Osteocyte (in vitro differentiated cells): ENCODE measurements at regions not wholly inside any gene's neighbourhood (a gene's known extent, or its start where the extent isn't known, plus 50 kb on each side); places are given as distances from the start of the nearest gene placed in this dataset.

Source experiments
- DNase-seq: peaks from one replicate; pipeline ENCODE4 v3.0.0; 2021; ENCODE audit warnings: mixed read lengths; ENCODE audit not compliant: unreplicated experiment; ENCODE audit errors: extremely low spot score
- H3K27ac Mint-ChIP-seq: one replicate; pipeline ENCODE4 v1.8.0; 2021; ENCODE audit warnings: mild to moderate bottlenecking, mixed read lengths; ENCODE audit not compliant: unreplicated experiment
- H3K27me3 Mint-ChIP-seq: one replicate; pipeline ENCODE4 v1.8.0; 2021; ENCODE audit warnings: mixed read lengths; ENCODE audit not compliant: unreplicated experiment
- H3K36me3 Mint-ChIP-seq: one replicate; pipeline ENCODE4 v1.8.0; 2021; ENCODE audit warnings: mixed read lengths; ENCODE audit not compliant: unreplicated experiment
- H3K4me1 Mint-ChIP-seq: one replicate; pipeline ENCODE4 v1.8.0; 2021; ENCODE audit warnings: mixed read lengths; ENCODE audit not compliant: unreplicated experiment
- H3K4me3 Mint-ChIP-seq: one replicate; pipeline ENCODE4 v1.8.0; 2021; ENCODE audit warnings: mild to moderate bottlenecking, moderate library complexity, mixed read lengths; ENCODE audit not compliant: unreplicated experiment
- H3K9me3 Mint-ChIP-seq: one replicate; pipeline ENCODE4 v1.8.0; 2021; ENCODE audit warnings: mixed read lengths; ENCODE audit not compliant: unreplicated experiment
- TF ChIP-seq, protein P1 (sequence below): fragments of 200-600 bp; sonication (generic); IDR thresholded peaks from 2 replicates; pipeline ENCODE4 v1.5.0; 2021; ENCODE audit warnings: antibody characterized with exemption, mild to moderate bottlenecking, moderate library complexity

DNA sequence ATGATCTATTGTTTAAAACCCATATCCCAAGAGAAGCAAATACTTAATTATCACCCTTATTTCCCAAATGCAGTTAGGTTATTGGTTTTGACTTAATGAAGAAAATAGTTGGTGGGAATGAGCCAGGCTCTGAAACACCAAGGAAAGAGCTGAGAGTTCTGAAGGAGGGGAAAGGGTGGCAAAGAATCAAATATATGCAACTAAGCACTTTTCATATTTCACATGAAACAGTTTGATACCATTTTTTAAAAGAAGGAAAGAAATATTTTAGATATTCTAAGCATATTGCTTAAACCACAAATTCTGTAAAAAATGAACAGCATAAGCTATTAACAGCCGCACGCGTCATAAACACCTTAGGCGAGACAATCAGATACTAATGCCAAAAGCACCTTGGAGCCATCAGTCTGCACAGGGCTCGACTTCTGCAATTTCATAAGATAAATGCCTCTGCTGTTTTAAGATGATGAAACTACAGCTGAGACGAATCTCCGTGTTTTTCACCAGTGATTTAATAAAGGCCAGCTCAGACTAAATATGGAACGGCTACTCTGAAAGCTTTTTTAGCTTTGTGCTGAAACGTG lies 371.7 kb downstream of the EN1 start:
- H3K9me3 Mint-ChIP-seq, result no peaks in the 10 kb centered on the region

DNA sequence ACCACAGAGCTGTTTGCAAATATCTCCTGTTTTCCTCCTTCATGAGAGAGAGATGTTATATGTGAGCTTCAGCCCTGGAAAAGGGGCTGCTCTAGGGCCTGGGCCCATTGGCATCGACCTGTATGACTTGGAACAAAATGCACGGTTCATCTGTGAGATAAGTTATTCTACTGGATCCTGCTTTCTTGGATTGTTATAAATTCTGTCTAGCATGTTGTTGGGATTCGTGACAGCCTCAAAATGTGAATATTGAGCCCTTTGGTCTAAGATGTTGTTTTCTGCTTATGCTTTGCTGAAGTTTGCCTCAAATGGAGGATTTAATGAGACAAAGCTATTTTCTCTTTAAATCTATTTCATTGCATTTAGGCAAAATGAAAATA lies 372.9 kb downstream of the EN1 start:
- H3K27ac Mint-ChIP-seq, result no peak overlapping the region
- TF ChIP-seq, protein P1, sequence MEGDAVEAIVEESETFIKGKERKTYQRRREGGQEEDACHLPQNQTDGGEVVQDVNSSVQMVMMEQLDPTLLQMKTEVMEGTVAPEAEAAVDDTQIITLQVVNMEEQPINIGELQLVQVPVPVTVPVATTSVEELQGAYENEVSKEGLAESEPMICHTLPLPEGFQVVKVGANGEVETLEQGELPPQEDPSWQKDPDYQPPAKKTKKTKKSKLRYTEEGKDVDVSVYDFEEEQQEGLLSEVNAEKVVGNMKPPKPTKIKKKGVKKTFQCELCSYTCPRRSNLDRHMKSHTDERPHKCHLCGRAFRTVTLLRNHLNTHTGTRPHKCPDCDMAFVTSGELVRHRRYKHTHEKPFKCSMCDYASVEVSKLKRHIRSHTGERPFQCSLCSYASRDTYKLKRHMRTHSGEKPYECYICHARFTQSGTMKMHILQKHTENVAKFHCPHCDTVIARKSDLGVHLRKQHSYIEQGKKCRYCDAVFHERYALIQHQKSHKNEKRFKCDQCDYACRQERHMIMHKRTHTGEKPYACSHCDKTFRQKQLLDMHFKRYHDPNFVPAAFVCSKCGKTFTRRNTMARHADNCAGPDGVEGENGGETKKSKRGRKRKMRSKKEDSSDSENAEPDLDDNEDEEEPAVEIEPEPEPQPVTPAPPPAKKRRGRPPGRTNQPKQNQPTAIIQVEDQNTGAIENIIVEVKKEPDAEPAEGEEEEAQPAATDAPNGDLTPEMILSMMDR, result no peak
- no peaks in the 10 kb centered on the region for H3K9me3 Mint-ChIP-seq
- H3K36me3 Mint-ChIP-seq, result no peaks in the 10 kb centered on the region
- H3K27me3 Mint-ChIP-seq, result no peaks in the 10 kb centered on the region
- no peak overlapping the region for H3K4me3 Mint-ChIP-seq
- no peaks in the 10 kb centered on the region for H3K4me1 Mint-ChIP-seq
- no peak for DNase-seq

More for the DNA sequence above, 371.7 kb downstream of the EN1 start:
- DNase-seq, result no peak
- TF ChIP-seq, protein P1, result no peak
- Mint-ChIP-seq H3K27me3 (no peaks in the 10 kb centered on the region), H3K4me1 (no peaks in the 10 kb centered on the region), H3K4me3 (no peak overlapping the region), H3K36me3 (no peaks in the 10 kb centered on the region), H3K27ac (no peak overlapping the region)

DNA sequence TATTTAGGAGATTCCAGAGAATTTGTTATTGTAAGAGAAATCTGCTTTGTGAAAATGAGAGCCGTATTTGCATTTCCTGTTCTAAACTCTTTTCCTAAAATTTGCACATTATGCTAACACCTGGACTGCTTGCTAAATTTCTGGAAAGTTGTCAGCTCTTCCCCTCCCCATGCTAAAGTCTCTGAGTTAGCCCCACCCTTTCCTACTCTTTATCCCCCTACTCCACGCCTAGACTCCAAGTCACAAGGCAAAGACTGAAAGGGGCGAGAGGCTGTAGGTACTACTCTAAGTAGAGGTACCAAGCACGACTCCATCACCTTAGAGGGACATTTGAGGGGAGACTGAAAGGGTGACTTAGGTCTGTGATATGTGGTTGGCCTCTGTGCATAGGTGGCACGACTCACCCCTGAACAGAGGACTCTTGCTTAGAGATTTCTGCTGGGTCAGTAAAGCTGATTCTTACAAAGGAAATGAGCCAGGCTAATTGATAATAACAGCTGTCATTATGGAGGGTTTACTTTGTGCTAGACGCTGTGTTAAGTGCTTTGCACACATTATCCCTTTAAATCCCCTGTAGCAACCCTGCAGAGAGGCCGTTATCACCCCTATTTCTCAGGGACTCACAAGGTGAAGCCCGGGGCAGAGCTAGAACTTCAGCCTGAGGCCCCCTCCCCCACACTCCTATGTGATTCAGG lies 373.5 kb downstream of the EN1 start:
- H3K27me3 Mint-ChIP-seq, result no peaks in the 10 kb centered on the region

DNA sequence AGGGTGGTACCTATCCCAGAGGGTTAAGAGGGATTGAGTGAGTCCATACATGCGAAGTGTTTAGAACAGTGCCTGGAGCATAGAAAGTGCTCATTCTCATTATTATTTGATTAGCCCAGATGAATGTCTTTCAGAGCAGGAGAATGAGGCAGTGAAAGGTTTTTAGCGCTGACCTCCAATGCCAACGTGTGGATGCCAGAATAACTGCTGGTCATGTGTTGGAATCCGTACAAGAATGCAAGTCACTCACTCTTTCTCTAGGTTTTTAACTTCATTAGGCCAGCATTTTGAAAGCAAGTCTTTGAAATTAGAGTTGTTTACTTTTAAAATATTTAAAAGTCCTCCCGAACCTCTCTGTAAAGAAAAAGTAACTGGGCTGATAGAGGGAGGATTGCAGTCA lies 374.2 kb downstream of the EN1 start:
- no peaks in the 10 kb centered on the region for H3K4me1 Mint-ChIP-seq
- H3K36me3 Mint-ChIP-seq, result no peaks in the 10 kb centered on the region
- no peaks in the 10 kb centered on the region for H3K27me3 Mint-ChIP-seq
- TF ChIP-seq, protein P1, result no peak
- H3K9me3 Mint-ChIP-seq, result no peaks in the 10 kb centered on the region
- no peak overlapping the region for H3K4me3 Mint-ChIP-seq
- no peak for DNase-seq
- H3K27ac Mint-ChIP-seq, result no peak overlapping the region

More for the DNA sequence above, 373.5 kb downstream of the EN1 start:
- H3K27ac Mint-ChIP-seq, result no peak overlapping the region
- no peak overlapping the region for H3K4me3 Mint-ChIP-seq
- no peaks in the 10 kb centered on the region for H3K36me3 Mint-ChIP-seq
- DNase-seq, result no peak
- H3K9me3 Mint-ChIP-seq, result no peaks in the 10 kb centered on the region
- TF ChIP-seq, protein P1, result no peak
- no peaks in the 10 kb centered on the region for H3K4me1 Mint-ChIP-seq

DNA sequence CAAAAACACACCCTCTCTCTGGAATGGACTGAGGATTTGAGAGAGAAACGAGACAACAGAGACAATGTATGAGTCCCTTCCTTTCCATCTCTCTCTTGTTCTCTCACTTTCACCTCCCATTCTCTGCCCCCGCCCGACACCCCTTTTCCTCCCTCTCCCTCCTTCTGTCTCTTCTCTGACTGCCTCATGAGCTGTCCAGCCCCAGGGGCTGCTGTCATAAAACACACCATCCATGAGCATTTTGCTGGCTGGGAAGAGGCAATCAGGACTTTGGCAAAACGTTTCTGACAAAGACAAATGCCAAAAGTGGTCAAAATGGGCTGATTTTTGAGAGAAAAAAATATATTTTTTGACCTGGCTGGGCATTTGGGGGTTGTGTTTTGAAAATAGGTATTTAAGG lies 377.2 kb downstream of the EN1 start:
- Mint-ChIP-seq H3K27ac (no peak overlapping the region), H3K27me3 (no peaks in the 10 kb centered on the region), H3K36me3 (no peaks in the 10 kb centered on the region), H3K4me3 (no peak overlapping the region), H3K9me3 (no peaks in the 10 kb centered on the region), H3K4me1 (no peaks in the 10 kb centered on the region)
- TF ChIP-seq, protein P1, result no peak
- DNase-seq, result no peak
